Fibroblast of villous mesenchyme (primary cell): ENCODE measurements at regions not wholly inside any gene's neighbourhood (a gene's known extent, or its start where the extent isn't known, plus 50 kb on each side); places are given as distances from the start of the nearest gene placed in this dataset.

Source experiments
- DNase-seq: peaks from one replicate; pipeline ENCODE4 v3.0.0-alpha.2; 2010; ENCODE audit warnings: low read depth
- H3K4me3 ChIP-seq: 2 replicates; pipeline ENCODE4 v1.5.1; 2011; ENCODE audit warnings: low read depth, mild to moderate bottlenecking, low read length
- TF ChIP-seq, protein P1 (sequence below): IDR thresholded peaks from 2 replicates; pipeline ENCODE4 v1.5.1; 2012; ENCODE audit warnings: low read depth, mild to moderate bottlenecking, low read length; ENCODE audit not compliant: insufficient read depth

DNA sequence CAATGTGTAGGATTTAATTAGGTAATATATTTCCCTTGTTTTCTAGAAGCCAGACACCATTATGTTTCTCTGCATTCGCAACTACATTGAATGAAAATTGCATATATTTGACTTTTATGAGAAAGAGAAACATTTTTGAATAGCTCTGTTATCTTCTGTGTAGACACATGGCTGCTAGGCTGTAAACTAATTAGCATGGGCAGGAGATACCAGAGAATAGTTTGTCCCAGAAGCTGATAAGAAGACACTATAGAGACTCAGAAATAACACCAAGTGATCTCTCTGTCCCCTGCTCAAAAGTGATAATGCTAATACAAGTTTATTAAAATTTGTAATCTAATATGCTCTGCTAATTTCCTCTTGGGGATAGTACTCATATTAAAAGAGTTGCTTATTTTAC lies 198.0 kb upstream of the TUSC1 start:
- TF ChIP-seq, protein P1, sequence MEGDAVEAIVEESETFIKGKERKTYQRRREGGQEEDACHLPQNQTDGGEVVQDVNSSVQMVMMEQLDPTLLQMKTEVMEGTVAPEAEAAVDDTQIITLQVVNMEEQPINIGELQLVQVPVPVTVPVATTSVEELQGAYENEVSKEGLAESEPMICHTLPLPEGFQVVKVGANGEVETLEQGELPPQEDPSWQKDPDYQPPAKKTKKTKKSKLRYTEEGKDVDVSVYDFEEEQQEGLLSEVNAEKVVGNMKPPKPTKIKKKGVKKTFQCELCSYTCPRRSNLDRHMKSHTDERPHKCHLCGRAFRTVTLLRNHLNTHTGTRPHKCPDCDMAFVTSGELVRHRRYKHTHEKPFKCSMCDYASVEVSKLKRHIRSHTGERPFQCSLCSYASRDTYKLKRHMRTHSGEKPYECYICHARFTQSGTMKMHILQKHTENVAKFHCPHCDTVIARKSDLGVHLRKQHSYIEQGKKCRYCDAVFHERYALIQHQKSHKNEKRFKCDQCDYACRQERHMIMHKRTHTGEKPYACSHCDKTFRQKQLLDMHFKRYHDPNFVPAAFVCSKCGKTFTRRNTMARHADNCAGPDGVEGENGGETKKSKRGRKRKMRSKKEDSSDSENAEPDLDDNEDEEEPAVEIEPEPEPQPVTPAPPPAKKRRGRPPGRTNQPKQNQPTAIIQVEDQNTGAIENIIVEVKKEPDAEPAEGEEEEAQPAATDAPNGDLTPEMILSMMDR = no peak
- H3K4me3 ChIP-seq = no peak overlapping the region
- DNase-seq = no peak

DNA sequence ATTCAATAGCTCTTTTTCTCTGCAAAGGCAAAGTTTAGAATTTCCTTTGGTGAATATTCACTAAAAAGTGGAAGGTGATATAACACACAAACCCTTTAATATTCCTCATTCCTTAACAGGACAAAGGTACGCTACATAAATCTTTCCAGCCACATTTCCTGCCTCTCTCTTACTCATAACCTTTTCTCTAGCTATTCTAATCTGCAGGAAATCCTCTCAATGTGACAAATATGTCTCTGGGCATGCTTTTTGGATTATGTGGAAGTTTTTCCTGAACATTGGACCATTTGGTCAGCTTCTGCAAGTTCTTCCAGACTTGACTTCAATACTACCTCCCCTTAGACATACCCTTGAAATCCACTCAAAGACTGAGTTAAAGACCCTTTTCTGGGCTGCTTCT lies 186.3 kb upstream of the TUSC1 start:
- DNase-seq = no peak
- no peak overlapping the region for H3K4me3 ChIP-seq

DNA sequence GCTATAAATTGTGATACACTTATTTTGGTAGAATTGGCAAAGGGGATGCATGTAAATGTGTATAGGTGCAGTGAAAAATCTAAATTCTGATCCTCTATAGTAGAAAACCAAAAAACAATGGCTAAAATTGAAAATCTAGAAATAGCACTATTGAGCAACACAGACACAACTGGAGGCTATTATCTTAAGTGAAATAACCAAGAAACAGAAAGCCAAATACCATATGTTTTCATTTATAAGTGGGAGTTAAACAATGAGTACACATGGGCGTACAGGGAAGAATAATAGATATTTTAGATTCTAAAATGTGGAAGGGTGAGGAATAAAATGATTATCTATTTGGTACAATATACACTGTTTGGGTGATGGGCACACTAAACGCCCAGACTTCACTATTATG lies 183.2 kb upstream of the TUSC1 start:
- no peak overlapping the region for H3K4me3 ChIP-seq
- TF ChIP-seq, protein P1 = no peak
- DNase-seq = no peak

More for the DNA sequence above, 186.3 kb upstream of the TUSC1 start:
- TF ChIP-seq, protein P1 = no peak

DNA sequence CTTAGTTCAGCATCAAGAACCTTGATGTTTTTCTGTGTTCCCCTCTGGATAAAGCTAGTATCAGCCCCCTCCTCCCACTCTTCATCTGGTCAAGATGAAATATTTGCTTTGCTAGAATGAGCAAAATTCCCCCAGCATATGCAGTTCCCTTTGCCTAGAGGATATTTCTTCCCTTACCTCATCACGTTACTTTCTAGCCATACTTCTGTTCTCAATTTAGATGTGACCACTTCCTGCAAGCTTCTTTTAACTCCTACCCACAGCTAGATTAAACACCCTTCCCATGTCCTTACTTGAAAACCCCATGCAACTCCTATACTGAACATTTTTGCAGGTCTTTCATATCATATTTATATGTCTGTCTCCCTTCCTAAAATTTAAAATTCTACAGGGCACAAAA lies 178.9 kb upstream of the TUSC1 start:
- TF ChIP-seq, protein P1 = no peak
- DNase-seq = no peak
- no peak overlapping the region for H3K4me3 ChIP-seq

DNA sequence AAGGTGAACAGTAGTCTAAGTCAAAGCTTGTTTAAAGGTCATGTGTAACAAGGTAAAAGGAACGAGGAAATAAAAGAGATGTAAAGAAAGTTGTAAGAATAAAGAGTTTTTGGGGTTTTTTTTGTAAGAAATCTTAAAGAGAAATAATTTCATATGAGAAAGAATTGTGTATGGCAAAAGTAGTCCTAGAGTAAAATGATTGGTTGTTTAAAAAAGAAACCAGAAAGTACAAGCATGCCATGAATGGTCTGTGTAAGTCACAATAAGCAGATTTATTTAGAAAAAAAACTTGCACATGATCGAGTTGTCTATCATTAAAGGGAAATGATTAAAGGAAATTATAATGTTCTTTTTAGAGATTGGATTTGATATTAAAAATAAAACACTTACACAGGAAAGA lies 172.6 kb upstream of the TUSC1 start:
- TF ChIP-seq, protein P1 = no peak
- H3K4me3 ChIP-seq = no peak overlapping the region
- no peak for DNase-seq

DNA sequence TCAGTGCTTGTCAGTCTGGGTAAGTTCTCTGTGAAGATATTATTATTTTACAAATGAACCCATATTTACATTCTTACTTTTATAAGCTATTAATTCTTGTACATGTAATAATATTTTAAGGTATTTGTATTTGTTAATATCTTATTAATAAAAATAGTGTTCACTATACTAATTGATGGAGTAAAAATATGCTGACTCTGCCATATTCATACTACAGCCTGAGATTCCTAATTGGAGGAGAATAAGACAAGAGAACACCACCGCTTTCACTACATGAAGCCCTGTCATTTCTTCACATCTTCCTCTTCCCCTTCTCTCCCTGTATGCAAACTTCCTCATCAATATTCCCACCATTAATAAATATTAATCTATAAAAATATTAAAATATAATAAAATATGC lies 167.6 kb upstream of the TUSC1 start:
- DNase-seq = no peak
- TF ChIP-seq, protein P1 = no peak

DNA sequence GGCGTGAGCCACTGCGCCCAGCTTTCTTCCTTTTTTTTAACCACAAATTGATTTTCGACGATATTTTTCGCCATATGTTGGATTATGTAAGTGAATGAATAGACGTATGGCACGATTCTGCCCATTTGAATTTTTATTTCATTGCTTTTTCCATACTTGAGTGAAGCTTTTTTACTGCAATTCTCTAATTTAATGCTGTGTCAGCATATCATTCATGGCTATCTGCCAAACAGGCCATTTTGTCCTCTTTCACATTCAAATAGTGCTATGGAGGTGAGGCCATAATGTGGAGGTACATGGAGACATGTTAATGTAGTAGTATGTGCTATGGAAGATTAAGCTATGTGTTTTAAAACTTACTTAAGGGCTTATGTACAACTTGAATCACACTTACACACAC lies 152.1 kb upstream of the TUSC1 start:
- no peak for DNase-seq
- TF ChIP-seq, protein P1 = no peak
- no peak overlapping the region for H3K4me3 ChIP-seq

More for the DNA sequence above, 167.6 kb upstream of the TUSC1 start:
- H3K4me3 ChIP-seq = no peak overlapping the region
